ENCODE measurements at regions not wholly inside any gene's neighbourhood (a gene's known extent, or its start where the extent isn't known, plus 50 kb on each side); places are given as distances from the start of the nearest gene placed in this dataset.

GRCh38 chr1:108063703-108064102 is 98.7 kb upstream of the VAV3 start:
- Mint-ChIP-seq H3K27ac (no peak overlapping the region), H3K4me1 (peaks cover 6 to 17% (median 10%) of the 10 kb centered on the region in 7 donors), H3K27me3 (no peaks in the 10 kb centered on the region), H3K9me3 (peaks cover 4 to 18% (median 9%) of the 10 kb centered on the region in 11 donors), H3K36me3 (peaks cover 4 to 9% (median 5%) of the 10 kb centered on the region in 5 donors), H3K4me3 (no peak overlapping the region)
- intact Hi-C loops (cut with micrococcal nuclease), result loop anchor here in 1 of 2 donors (2.0 kb wide), 1 partner anchor 13 kb away; no protein-coding TSS in a partner anchor
- ATAC-seq (peak; percentile 16), DNase-seq (no peak)
- Histone ChIP-seq H3K36me3 (ENCODE audit: control insufficient read depth in 2 of 3, insufficient read depth in 3 of 3, low read length in 3 of 3) (no peaks in the 10 kb centered on the region), H3K4me1 (ENCODE audit: control insufficient read depth in 2 of 2, insufficient read depth in 2 of 2, low read length in 2 of 2) (peaks cover 5 to 7% of the 10 kb centered on the region in 2 donors), H3K27ac (ENCODE audit: low read depth, low read length) (no peak overlapping the region), H3K4me3 (ENCODE audit: low read length) (no peak overlapping the region), H3K9me3 (ENCODE audit: control insufficient read depth in 2 of 3, low read length in 3 of 3) (no peaks in the 10 kb centered on the region), H3K27me3 (ENCODE audit: control insufficient read depth in 2 of 2, insufficient read depth in 2 of 2, low read length in 2 of 2) (no peaks in the 10 kb centered on the region)
- CTCF ChIA-PET, result no interaction called here
- POLR2A ChIA-PET, result interaction anchor here (0.7 kb wide), 1 partner anchor 14 kb away, joined by 3 read pairs; no protein-coding TSS in a partner anchor

DNA sequence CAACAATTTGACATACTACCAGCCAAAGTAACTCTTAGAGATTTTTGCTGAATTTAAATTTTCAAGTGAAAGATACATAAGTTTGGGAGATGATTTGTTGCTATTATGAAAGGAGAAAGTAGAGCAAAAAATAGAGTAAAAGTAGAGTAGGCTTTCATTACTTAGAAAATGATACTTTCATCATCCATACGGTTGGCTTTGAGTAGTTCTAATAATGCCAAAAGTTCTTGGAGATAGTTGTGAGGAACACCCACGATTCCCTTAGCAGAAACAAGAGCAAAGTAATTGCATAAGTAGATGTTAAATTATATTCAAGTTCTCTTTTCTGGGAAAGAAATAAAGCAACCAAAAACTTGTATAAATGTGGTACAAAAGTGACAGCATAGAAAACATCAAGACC is 95.0 kb upstream of the VAV3 start:
- CTCF ChIA-PET, result no interaction called here
- Histone ChIP-seq H3K4me1 (ENCODE audit: control insufficient read depth in 2 of 2, insufficient read depth in 2 of 2, low read length in 2 of 2) (no peaks in the 10 kb centered on the region), H3K27me3 (ENCODE audit: control insufficient read depth in 2 of 2, insufficient read depth in 2 of 2, low read length in 2 of 2) (no peaks in the 10 kb centered on the region), H3K27ac (ENCODE audit: low read depth, low read length) (no peak overlapping the region), H3K9me3 (ENCODE audit: control insufficient read depth in 2 of 3, low read length in 3 of 3) (no peaks in the 10 kb centered on the region), H3K36me3 (ENCODE audit: control insufficient read depth in 2 of 3, insufficient read depth in 3 of 3, low read length in 3 of 3) (no peaks in the 10 kb centered on the region), H3K4me3 (ENCODE audit: low read length) (no peak overlapping the region)
- Mint-ChIP-seq H3K9me3 (peaks cover 4 to 18% (median 9%) of the 10 kb centered on the region in 11 donors), H3K27ac (no peak overlapping the region), H3K27me3 (no peaks in the 10 kb centered on the region), H3K4me1 (peaks cover 0 to 16% (median 0%) of the 10 kb centered on the region in 7 donors), H3K4me3 (no peak overlapping the region), H3K36me3 (peaks cover 4 to 9% (median 5%) of the 10 kb centered on the region in 5 donors)
- no peak for ATAC-seq
- intact Hi-C loops (cut with micrococcal nuclease), result no loop called here
- POLR2A ChIA-PET, result no interaction called here
- DNase-seq, result no peak

DNA sequence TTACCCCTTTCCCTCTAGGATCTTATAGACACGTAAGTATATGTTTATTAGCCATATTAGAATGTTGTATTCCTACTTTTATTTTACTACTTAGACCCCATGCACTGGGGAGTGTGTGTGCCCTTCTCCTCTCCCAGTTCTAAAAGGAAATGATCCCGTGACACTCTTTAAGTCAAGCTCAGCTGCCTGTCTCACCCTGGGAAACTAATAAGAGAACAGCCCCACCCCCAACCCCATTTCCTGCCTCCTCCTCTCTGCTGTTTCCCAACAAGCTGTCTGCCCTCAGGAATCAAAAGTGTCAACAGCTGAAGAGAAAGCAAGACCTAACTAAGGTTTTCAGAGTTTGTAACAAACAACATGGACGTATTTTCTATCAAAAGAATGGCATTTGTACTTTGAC is 92.6 kb upstream of the VAV3 start:
- peaks cover 4 to 12% (median 7%) of the 10 kb centered on the region in 11 donors for H3K9me3 Mint-ChIP-seq
- no peak overlapping the region for H3K27ac Mint-ChIP-seq
- ChIA-PET POLR2A (no interaction called here), CTCF (no interaction called here)
- intact Hi-C loops (cut with micrococcal nuclease), result loop anchor here in 1 of 2 donors (2.0 kb wide), 1 partner anchor 17 kb away; no protein-coding TSS in a partner anchor
- ATAC-seq, result no peak
- no peaks in the 10 kb centered on the region for H3K36me3 ChIP-seq (ENCODE audit: control insufficient read depth in 2 of 3, insufficient read depth in 3 of 3, low read length in 3 of 3)
- no peak overlapping the region for H3K4me3 Mint-ChIP-seq
- no peaks in the 10 kb centered on the region for H3K4me1 ChIP-seq (ENCODE audit: control insufficient read depth in 2 of 2, insufficient read depth in 2 of 2, low read length in 2 of 2)
- H3K9me3 ChIP-seq (ENCODE audit: control insufficient read depth in 2 of 3, low read length in 3 of 3), result no peaks in the 10 kb centered on the region
- no peaks in the 10 kb centered on the region for H3K27me3 Mint-ChIP-seq
- H3K4me1 Mint-ChIP-seq, result peaks cover 0 to 4% (median 0%) of the 10 kb centered on the region in 7 donors
- peaks cover 4 to 5% (median 5%) of the 10 kb centered on the region in 5 donors for H3K36me3 Mint-ChIP-seq
- H3K27me3 ChIP-seq (ENCODE audit: control insufficient read depth in 2 of 2, insufficient read depth in 2 of 2, low read length in 2 of 2), result no peaks in the 10 kb centered on the region
- no peak overlapping the region for H3K4me3 ChIP-seq (ENCODE audit: low read length)
- DNase-seq, result no peak
- H3K27ac ChIP-seq (ENCODE audit: low read depth, low read length), result no peak overlapping the region

- Histone ChIP-seq H3K4me1 (ENCODE audit: control insufficient read depth in 2 of 2, insufficient read depth in 2 of 2, low read length in 2 of 2) (peaks cover 0 to 4% of the 10 kb centered on the region in 2 donors), H3K36me3 (ENCODE audit: control insufficient read depth in 2 of 3, insufficient read depth in 3 of 3, low read length in 3 of 3) (no peaks in the 10 kb centered on the region), H3K4me3 (ENCODE audit: low read length) (no peak overlapping the region), H3K27ac (ENCODE audit: low read depth, low read length) (no peak overlapping the region), H3K27me3 (ENCODE audit: control insufficient read depth in 2 of 2, insufficient read depth in 2 of 2, low read length in 2 of 2) (no peaks in the 10 kb centered on the region), H3K9me3 (ENCODE audit: control insufficient read depth in 2 of 3, low read length in 3 of 3) (no peaks in the 10 kb centered on the region)
- H3K27me3 Mint-ChIP-seq, result no peaks in the 10 kb centered on the region
- no peak overlapping the region for H3K27ac Mint-ChIP-seq
- intact Hi-C loops (cut with micrococcal nuclease), result loop anchor here in 1 of 2 donors (2.0 kb wide), 1 partner anchor 16 kb away; no protein-coding TSS in a partner anchor
- no peak for ATAC-seq
- peaks cover under 1 to 4% (median under 1%) of the 10 kb centered on the region in 11 donors for H3K9me3 Mint-ChIP-seq
- DNase-seq, result no peak
- POLR2A ChIA-PET, result no interaction called here
- H3K4me1 Mint-ChIP-seq, result peaks cover 0 to 4% (median 0%) of the 10 kb centered on the region in 7 donors
- H3K36me3 Mint-ChIP-seq, result peaks cover under 1 to 1% (median under 1%) of the 10 kb centered on the region in 5 donors
- no peak overlapping the region for H3K4me3 Mint-ChIP-seq
- CTCF ChIA-PET, result no interaction called here
Measured at GRCh38 chr1:108056436-108056990, 91.5 kb upstream of the VAV3 start.

DNA sequence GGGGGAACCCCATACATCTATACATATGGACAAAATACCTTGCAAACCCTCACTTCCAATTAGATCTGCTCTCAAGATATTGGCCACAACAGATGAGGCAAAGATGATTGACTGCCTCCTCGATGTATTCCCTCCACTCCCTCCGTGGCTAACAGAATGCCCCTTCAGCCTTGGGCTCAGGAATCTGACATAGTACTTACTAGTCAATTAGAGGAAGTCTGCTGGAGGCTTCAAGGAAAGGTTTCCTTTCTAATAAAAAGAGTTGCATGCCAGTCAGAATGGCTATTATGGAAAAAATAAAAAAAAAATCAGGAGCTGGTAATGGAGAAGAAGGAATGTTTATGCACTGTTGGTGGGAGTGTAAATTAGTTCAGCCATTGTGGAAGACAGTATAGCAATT is 90.4 kb upstream of the VAV3 start:
- Mint-ChIP-seq H3K4me1 (peaks cover 0 to 13% (median 0%) of the 10 kb centered on the region in 7 donors), H3K27me3 (no peaks in the 10 kb centered on the region), H3K27ac (no peak overlapping the region), H3K9me3 (peaks cover 0 to 4% (median 0%) of the 10 kb centered on the region in 11 donors), H3K4me3 (no peak overlapping the region), H3K36me3 (no peaks in the 10 kb centered on the region)
- H3K4me1 ChIP-seq (ENCODE audit: control insufficient read depth in 2 of 2, insufficient read depth in 2 of 2, low read length in 2 of 2), result peaks cover 0 to 13% of the 10 kb centered on the region in 2 donors
- no peaks in the 10 kb centered on the region for H3K9me3 ChIP-seq (ENCODE audit: control insufficient read depth in 2 of 3, low read length in 3 of 3)
- H3K27ac ChIP-seq (ENCODE audit: low read depth, low read length), result no peak overlapping the region
- CTCF ChIA-PET, result no interaction called here
- no peak for ATAC-seq
- no peak overlapping the region for H3K4me3 ChIP-seq (ENCODE audit: low read length)
- POLR2A ChIA-PET, result no interaction called here
- H3K27me3 ChIP-seq (ENCODE audit: control insufficient read depth in 2 of 2, insufficient read depth in 2 of 2, low read length in 2 of 2), result no peaks in the 10 kb centered on the region
- DNase-seq, result no peak
- intact Hi-C loops (cut with micrococcal nuclease), result no loop called here
- H3K36me3 ChIP-seq (ENCODE audit: control insufficient read depth in 2 of 3, insufficient read depth in 3 of 3, low read length in 3 of 3), result no peaks in the 10 kb centered on the region

GRCh38 chr1:108054396-108054795 is 89.4 kb upstream of the VAV3 start:
- Mint-ChIP-seq H3K4me1 (peaks cover 0 to 23% (median 0%) of the 10 kb centered on the region in 7 donors), H3K36me3 (no peaks in the 10 kb centered on the region), H3K4me3 (no peak overlapping the region), H3K27me3 (no peaks in the 10 kb centered on the region), H3K27ac (peak overlapping the region in 2 of 9 donors; percentile 10 to 60), H3K9me3 (peaks cover 0 to 3% (median 0%) of the 10 kb centered on the region in 11 donors)
- H3K27me3 ChIP-seq (ENCODE audit: control insufficient read depth in 2 of 2, insufficient read depth in 2 of 2, low read length in 2 of 2), result no peaks in the 10 kb centered on the region
- no peaks in the 10 kb centered on the region for H3K9me3 ChIP-seq (ENCODE audit: control insufficient read depth in 2 of 3, low read length in 3 of 3)
- no peak overlapping the region for H3K27ac ChIP-seq (ENCODE audit: low read depth, low read length)
- ChIA-PET POLR2A (no interaction called here), CTCF (no interaction called here)
- peaks cover 0 to 23% of the 10 kb centered on the region in 2 donors for H3K4me1 ChIP-seq (ENCODE audit: control insufficient read depth in 2 of 2, insufficient read depth in 2 of 2, low read length in 2 of 2)
- no peak overlapping the region for H3K4me3 ChIP-seq (ENCODE audit: low read length)
- no peak for DNase-seq
- ATAC-seq, result no peak
- intact Hi-C loops (cut with micrococcal nuclease), result loop anchor here in 1 of 2 donors (5.0 kb wide), 2 partner anchors 33 to 73 kb away; no protein-coding TSS in a partner anchor
- no peaks in the 10 kb centered on the region for H3K36me3 ChIP-seq (ENCODE audit: control insufficient read depth in 2 of 3, insufficient read depth in 3 of 3, low read length in 3 of 3)
